HL-60 (cell line): ENCODE measurements at regions not wholly inside any gene's neighbourhood (a gene's known extent, or its start where the extent isn't known, plus 50 kb on each side); places are given as distances from the start of the nearest gene placed in this dataset.

Experiments
- DNase-seq, 2 experiments: peaks; one replicate each; pipeline ENCODE4 v3.0.0-alpha.2; 2010 to 2020; ENCODE audit warnings: low read depth in 1 of 2, low spot score in 1 of 2
- H3K27ac ChIP-seq: fragments of 250-450 bp; sonication (Bioruptor Pico); replicated peaks from 2 replicates; pipeline ENCODE4 v1.5.1; 2020; ENCODE audit warnings: mild to moderate bottlenecking, moderate library complexity
- H3K27me3 ChIP-seq: fragments of 250-450 bp; sonication (Bioruptor Pico); 2 replicates; pipeline ENCODE4 v1.5.1; 2021; ENCODE audit warnings: mild to moderate bottlenecking, moderate library complexity; ENCODE audit not compliant: insufficient read depth, poor library complexity, severe bottlenecking
- H3K4me3 ChIP-seq: replicated peaks from 2 replicates; pipeline ENCODE4 v1.5.1; 2011; ENCODE audit warnings: mild to moderate bottlenecking, control low read depth, low read length; ENCODE audit not compliant: insufficient read depth
- CTCF ChIP-seq: IDR thresholded peaks from one replicate; pipeline ENCODE4 v1.5.1; 2011; ENCODE audit warnings: low read length, control low read depth, inconsistent platforms; ENCODE audit not compliant: insufficient read depth
- GABPA ChIP-seq: IDR thresholded peaks from 2 replicates; pipeline ENCODE4 v1.6.1; 2012; ENCODE audit warnings: low read depth
- POLR2AphosphoS5 ChIP-seq: IDR thresholded peaks from 2 replicates; pipeline ENCODE4 v1.6.1; 2012; ENCODE audit warnings: low read depth
- REST ChIP-seq: IDR thresholded peaks from 2 replicates; pipeline ENCODE4 v1.6.1; 2012; ENCODE audit warnings: low read depth; ENCODE audit not compliant: insufficient replicate concordance
- SPI1 ChIP-seq: IDR thresholded peaks from 2 replicates; pipeline ENCODE4 v1.6.1; 2012; ENCODE audit warnings: low read depth, mild to moderate bottlenecking, borderline replicate concordance

- no peak overlapping the region for H3K27ac ChIP-seq
- no peak for DNase-seq
- no peaks in the 10 kb centered on the region for H3K27me3 ChIP-seq
- no peak overlapping the region for H3K4me3 ChIP-seq
- TF ChIP-seq SPI1 (no peak), CTCF (no peak), GABPA (no peak), POLR2AphosphoS5 (no peak), REST (no peak)
Observed at GRCh38 chr7:19991936-19992335, 218.5 kb upstream of the TMEM196 start.

- no peak for TF ChIP-seq SPI1
- Histone ChIP-seq H3K27me3 (no peaks in the 10 kb centered on the region), H3K27ac (no peak overlapping the region), H3K4me3 (no peak overlapping the region)
- DNase-seq: no peak
Observed at GRCh38 chr7:19989906-19990305, 216.5 kb upstream of the TMEM196 start.

- Histone ChIP-seq H3K27ac (no peak overlapping the region), H3K4me3 (no peak overlapping the region), H3K27me3 (no peaks in the 10 kb centered on the region)
- DNase-seq: no peak
- TF ChIP-seq REST: no peak
- TF ChIP-seq SPI1: no peak
- no peak for TF ChIP-seq POLR2AphosphoS5
- no peak for TF ChIP-seq CTCF
- TF ChIP-seq GABPA: no peak
Observed at GRCh38 chr7:19988860-19989259, 215.4 kb upstream of the TMEM196 start.

GRCh38 chr7:19984231-19984632 lies 210.8 kb upstream of the TMEM196 start:
- DNase-seq: no peak
- no peak overlapping the region for H3K27ac ChIP-seq
- H3K4me3 ChIP-seq: no peak overlapping the region
- H3K27me3 ChIP-seq: no peaks in the 10 kb centered on the region
- no peak for TF ChIP-seq REST
